H1 (cell line): ENCODE measurements at regions not wholly inside any gene's neighbourhood (a gene's known extent, or its start where the extent isn't known, plus 50 kb on each side); places are given as distances from the start of the nearest gene placed in this dataset.

ENCODE experiments used
- CBX8 ChIP-seq: fragments of 300-800, 300-1000 bp; sonication (generic); IDR thresholded peaks from 2 replicates; pipeline ENCODE4 v1.7.1; 2016; ENCODE audit warnings: low read depth, low read length, borderline replicate concordance
- EGR1 ChIP-seq: IDR thresholded peaks from 2 replicates; pipeline ENCODE4 v1.6.1; 2011; ENCODE audit warnings: low read depth, low read length, borderline replicate concordance
- GABPA ChIP-seq: IDR thresholded peaks from 2 replicates; pipeline ENCODE4 v1.6.1; 2011; ENCODE audit warnings: mild to moderate bottlenecking, low read length, moderate library complexity, borderline replicate concordance; ENCODE audit not compliant: insufficient read depth
- JUND ChIP-seq: IDR thresholded peaks from 2 replicates; pipeline ENCODE4 v1.6.1; 2011; ENCODE audit warnings: mild to moderate bottlenecking, improper control_type of control experiment, low read length
- KDM5A ChIP-seq: fragments of 200-600 bp; IDR thresholded peaks from 2 replicates; pipeline ENCODE4 v1.7.1; 2012; ENCODE audit warnings: mild to moderate bottlenecking, low read length, inconsistent platforms, mixed read lengths
- POLR2A ChIP-seq, 2 experiments: IDR thresholded peaks; 1 replicate in 1 of 2; 2 replicates in 1 of 2; pipeline ENCODE4 v1.6.1; 2011; ENCODE audit warnings: low read depth in 2 of 2, low read length in 2 of 2, mild to moderate bottlenecking in 2 of 2; ENCODE audit errors: control extremely low read depth in 1 of 2
- TF ChIP-seq, protein P1 (sequence below), 3 experiments: IDR thresholded peaks; 1 replicate in 2 of 3; 2 replicates in 1 of 3; pipeline versions ENCODE4 v1.5.1 to v1.6.1; 2011; ENCODE audit warnings: low read length in 3 of 3, mild to moderate bottlenecking in 3 of 3, inconsistent platforms in 2 of 3, low read depth in 1 of 3, moderate library complexity in 1 of 3; ENCODE audit not compliant: insufficient read depth in 1 of 3; ENCODE audit errors: control extremely low read depth in 1 of 3

DNA sequence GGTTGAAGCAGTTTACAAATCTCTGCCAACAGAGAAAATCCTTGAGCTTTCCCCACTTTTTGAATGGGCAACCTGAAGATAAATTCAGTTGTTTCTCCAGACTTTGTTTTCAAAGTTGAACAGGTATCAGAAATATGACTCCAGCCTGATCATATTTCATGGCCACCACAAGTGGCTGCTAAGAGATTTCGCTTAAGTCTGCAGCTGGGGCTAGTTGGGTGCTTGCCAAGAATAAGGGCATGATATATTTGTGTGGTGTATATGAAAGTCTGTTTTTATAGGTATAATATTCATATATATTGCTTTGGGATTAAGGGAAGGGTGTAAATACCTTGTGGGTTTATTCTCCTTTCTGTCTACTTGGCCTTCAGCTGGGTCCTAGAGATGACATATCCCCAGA is 168.4 kb upstream of the GDNF start:
- TF ChIP-seq KDM5A (no peak), CBX8 (no peak), EGR1 (no peak), POLR2A (IDR thresholded peaks at IDR 0.05; ENCODE audit: control extremely low read depth in 1 of 2, low read depth in 2 of 2, low read length in 2 of 2) (no peak), GABPA (no peak), JUND (no peak)
- TF ChIP-seq, protein P1, sequence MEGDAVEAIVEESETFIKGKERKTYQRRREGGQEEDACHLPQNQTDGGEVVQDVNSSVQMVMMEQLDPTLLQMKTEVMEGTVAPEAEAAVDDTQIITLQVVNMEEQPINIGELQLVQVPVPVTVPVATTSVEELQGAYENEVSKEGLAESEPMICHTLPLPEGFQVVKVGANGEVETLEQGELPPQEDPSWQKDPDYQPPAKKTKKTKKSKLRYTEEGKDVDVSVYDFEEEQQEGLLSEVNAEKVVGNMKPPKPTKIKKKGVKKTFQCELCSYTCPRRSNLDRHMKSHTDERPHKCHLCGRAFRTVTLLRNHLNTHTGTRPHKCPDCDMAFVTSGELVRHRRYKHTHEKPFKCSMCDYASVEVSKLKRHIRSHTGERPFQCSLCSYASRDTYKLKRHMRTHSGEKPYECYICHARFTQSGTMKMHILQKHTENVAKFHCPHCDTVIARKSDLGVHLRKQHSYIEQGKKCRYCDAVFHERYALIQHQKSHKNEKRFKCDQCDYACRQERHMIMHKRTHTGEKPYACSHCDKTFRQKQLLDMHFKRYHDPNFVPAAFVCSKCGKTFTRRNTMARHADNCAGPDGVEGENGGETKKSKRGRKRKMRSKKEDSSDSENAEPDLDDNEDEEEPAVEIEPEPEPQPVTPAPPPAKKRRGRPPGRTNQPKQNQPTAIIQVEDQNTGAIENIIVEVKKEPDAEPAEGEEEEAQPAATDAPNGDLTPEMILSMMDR (IDR thresholded peaks at IDR 0.05; ENCODE audit: control extremely low read depth in 1 of 3, insufficient read depth in 1 of 3, low read depth in 1 of 3, low read length in 3 of 3), result no peak
